Spinal cord (tissue), 9 donors: ENCODE measurements at regions not wholly inside any gene's neighbourhood (a gene's known extent, or its start where the extent isn't known, plus 50 kb on each side); places are given as distances from the start of the nearest gene placed in this dataset.

Experiments
- DNase-seq, 6 donors: peaks; one replicate each; pipeline versions ENCODE4 v3.0.0 to v3.0.0-alpha.2; 2013 to 2015; ENCODE audit warnings: low spot score in 6 of 6, low read depth in 4 of 6
- H3K27ac ChIP-seq: one replicate; pipeline ENCODE4 v1.5.1; 2013; ENCODE audit warnings: low read depth, low read length, control low read depth
- H3K27me3 ChIP-seq: one replicate; pipeline ENCODE4 v1.6.1; 2013; ENCODE audit warnings: low read length; ENCODE audit not compliant: control insufficient read depth, insufficient read depth
- H3K36me3 ChIP-seq: one replicate; pipeline ENCODE4 v1.6.1; 2013; ENCODE audit warnings: low read length; ENCODE audit not compliant: control insufficient read depth, insufficient read depth
- H3K4me1 ChIP-seq: one replicate; pipeline ENCODE4 v1.6.1; 2013; ENCODE audit warnings: low read length; ENCODE audit not compliant: control insufficient read depth, insufficient read depth
- H3K4me3 ChIP-seq: one replicate; pipeline ENCODE4 v1.5.1; 2013; ENCODE audit warnings: low read depth, low read length, control low read depth
- H3K9me3 ChIP-seq: one replicate; pipeline ENCODE4 v1.6.1; 2013; ENCODE audit warnings: low read length; ENCODE audit not compliant: control insufficient read depth, insufficient read depth
- WGBS: methylation state at CpG from one replicate; pipeline ENCODE4 v1.1.5; 2013; ENCODE audit warnings: missing lambda C conversion rate; ENCODE audit not compliant: insufficient coverage; 5-methylcytosine and 5-hydroxymethylcytosine counted together
- donor health status: healthy.

- no peak overlapping the region for H3K4me3 ChIP-seq
- WGBS = 57% methylated on average over 2 of the region's 6 CpGs
- no peaks in the 10 kb centered on the region for H3K4me1 ChIP-seq
- H3K36me3 ChIP-seq = no peaks in the 10 kb centered on the region
- no peak overlapping the region for H3K27ac ChIP-seq
- no peak for DNase-seq
- H3K27me3 ChIP-seq = peaks cover 8% of the 10 kb centered on the region
- no peaks in the 10 kb centered on the region for H3K9me3 ChIP-seq
Observed at GRCh38 chr5:77874691-77875090, 98.6 kb upstream of the TBCA start.

GRCh38 chr5:77873239-77873638 lies 97.1 kb upstream of the TBCA start:
- Histone ChIP-seq H3K36me3 (no peaks in the 10 kb centered on the region), H3K4me3 (no peak overlapping the region), H3K4me1 (no peaks in the 10 kb centered on the region), H3K9me3 (no peaks in the 10 kb centered on the region), H3K27ac (no peak overlapping the region), H3K27me3 (peaks cover 22% of the 10 kb centered on the region)
- no peak for DNase-seq

GRCh38 chr5:77871946-77872345 lies 95.8 kb upstream of the TBCA start:
- Histone ChIP-seq H3K36me3 (no peaks in the 10 kb centered on the region), H3K4me1 (no peaks in the 10 kb centered on the region), H3K4me3 (no peak overlapping the region), H3K27me3 (peaks cover 25% of the 10 kb centered on the region), H3K27ac (no peak overlapping the region), H3K9me3 (no peaks in the 10 kb centered on the region)
- DNase-seq = no peak
- WGBS = 100% methylated on average over 1 of the region's 4 CpGs

GRCh38 chr5:77871016-77871415 lies 94.9 kb upstream of the TBCA start:
- DNase-seq = no peak
- H3K4me1 ChIP-seq = no peaks in the 10 kb centered on the region
- no peak overlapping the region for H3K4me3 ChIP-seq
- no peak overlapping the region for H3K27ac ChIP-seq
- H3K27me3 ChIP-seq = peaks cover 32% of the 10 kb centered on the region
- H3K36me3 ChIP-seq = no peaks in the 10 kb centered on the region
- 100% methylated on average over 2 of the region's 6 CpGs for WGBS
- no peaks in the 10 kb centered on the region for H3K9me3 ChIP-seq

GRCh38 chr5:77869116-77869798 lies 93.1 kb upstream of the TBCA start:
- DNase-seq = peak in 2 of 6 donors; percentile 15 to 70
- Histone ChIP-seq H3K36me3 (no peaks in the 10 kb centered on the region), H3K4me3 (no peak overlapping the region), H3K9me3 (no peaks in the 10 kb centered on the region), H3K27me3 (peaks cover 38% of the 10 kb centered on the region), H3K4me1 (no peaks in the 10 kb centered on the region), H3K27ac (no peak overlapping the region)
- 42% methylated on average over 2 of the region's 11 CpGs for WGBS

GRCh38 chr5:77867914-77868313 lies 91.8 kb upstream of the TBCA start:
- no peaks in the 10 kb centered on the region for H3K4me1 ChIP-seq
- peaks cover 39% of the 10 kb centered on the region for H3K27me3 ChIP-seq
- DNase-seq = no peak
- 80% methylated on average over 1 of the region's 4 CpGs for WGBS
- H3K36me3 ChIP-seq = no peaks in the 10 kb centered on the region
- no peak overlapping the region for H3K4me3 ChIP-seq
- H3K27ac ChIP-seq = no peak overlapping the region
- H3K9me3 ChIP-seq = no peaks in the 10 kb centered on the region

GRCh38 chr5:77867194-77867691 lies 91.1 kb upstream of the TBCA start:
- Histone ChIP-seq H3K27ac (no peak overlapping the region), H3K27me3 (peaks cover 42% of the 10 kb centered on the region), H3K36me3 (no peaks in the 10 kb centered on the region), H3K9me3 (no peaks in the 10 kb centered on the region), H3K4me3 (no peak overlapping the region), H3K4me1 (no peaks in the 10 kb centered on the region)
- DNase-seq = peak in 1 of 6 donors; percentile 12
- WGBS = no CpG with 5 or more reads among the region's 2 CpGs

- no peak for DNase-seq
- WGBS = 79% methylated on average over 4 of the region's 7 CpGs
- Histone ChIP-seq H3K9me3 (no peaks in the 10 kb centered on the region), H3K27ac (no peak overlapping the region), H3K4me1 (no peaks in the 10 kb centered on the region), H3K4me3 (no peak overlapping the region), H3K27me3 (peaks cover 50% of the 10 kb centered on the region), H3K36me3 (no peaks in the 10 kb centered on the region)
Observed at GRCh38 chr5:77866198-77866597, 90.1 kb upstream of the TBCA start.

GRCh38 chr5:77864997-77865396 lies 88.9 kb upstream of the TBCA start:
- no peak overlapping the region for H3K27ac ChIP-seq
- H3K36me3 ChIP-seq = no peaks in the 10 kb centered on the region
- DNase-seq = no peak
- WGBS = 74% methylated on average over 6 of the region's 8 CpGs
- H3K9me3 ChIP-seq = no peaks in the 10 kb centered on the region
- H3K4me3 ChIP-seq = no peak overlapping the region
- no peaks in the 10 kb centered on the region for H3K4me1 ChIP-seq
- H3K27me3 ChIP-seq = peaks cover 50% of the 10 kb centered on the region

- WGBS = no CpG with 5 or more reads among the region's 1 CpG
- no peak overlapping the region for H3K4me3 ChIP-seq
- peaks cover 37% of the 10 kb centered on the region for H3K27me3 ChIP-seq
- no peaks in the 10 kb centered on the region for H3K9me3 ChIP-seq
- no peak for DNase-seq
- no peaks in the 10 kb centered on the region for H3K4me1 ChIP-seq
- no peaks in the 10 kb centered on the region for H3K36me3 ChIP-seq
- H3K27ac ChIP-seq = no peak overlapping the region
Observed at GRCh38 chr5:77863181-77863580, 87.0 kb upstream of the TBCA start.
